H1 (cell line): ENCODE measurements at regions not wholly inside any gene's neighbourhood (a gene's known extent, or its start where the extent isn't known, plus 50 kb on each side); places are given as distances from the start of the nearest gene placed in this dataset.

Source experiments
- CTCF ChIA-PET: fragments of 300-600 bp; sonication (Branson Sonifier 250); formaldehyde crosslinking; loops from one replicate; lab custom pipeline; 2021; ENCODE audit not compliant: partially characterized antibody; lab: Charles Lee
- POLR2A ChIA-PET: fragments of 300-600 bp; sonication (Branson Sonifier 250); formaldehyde crosslinking; loops from one replicate; lab custom pipeline; 2021; ENCODE audit warnings: inconsistent platforms; ENCODE audit not compliant: partially characterized antibody; lab: Charles Lee
- DNase-seq, 2 experiments: peaks; one replicate each; pipeline versions ENCODE4 v3.0.0 to v3.0.0-alpha.2; 2010 to 2022; ENCODE audit warnings: low spot score in 2 of 2, low read depth in 1 of 2, mixed read lengths in 1 of 2
- FAIRE-seq: peaks from 2 replicates; lab custom pipeline; 2011; peaks lifted over from hg19 to GRCh38; lab: Jason Lieb, UNC
- H2AFZ ChIP-seq: 2 replicates; pipeline ENCODE4 v1.8.1; 2012; ENCODE audit warnings: low read length, inconsistent platforms
- H2AK5ac ChIP-seq: 2 replicates; pipeline ENCODE4 v1.6.1; 2013; ENCODE audit warnings: low read depth, low read length
- H2BK120ac ChIP-seq: replicated peaks from 2 replicates; pipeline ENCODE3; 2013; ENCODE audit warnings: low read depth, low read length, inconsistent platforms
- H2BK12ac ChIP-seq: 2 replicates; pipeline ENCODE4 v1.6.1; 2013; ENCODE audit warnings: low read depth, low read length
- H2BK15ac ChIP-seq: 2 replicates; pipeline ENCODE4 v1.6.1; 2013; ENCODE audit warnings: low read length
- H2BK20ac ChIP-seq: 2 replicates; pipeline ENCODE4 v1.6.1; 2013; ENCODE audit warnings: low read length
- H2BK5ac ChIP-seq: 2 replicates; pipeline ENCODE4 v1.6.1; 2013; ENCODE audit warnings: low read depth, low read length
- H3K14ac ChIP-seq: 2 replicates; pipeline ENCODE4 v1.6.1; 2013; ENCODE audit warnings: inconsistent platforms; ENCODE audit not compliant: insufficient read length
- H3K18ac ChIP-seq: 2 replicates; pipeline ENCODE4 v1.6.1; 2013; ENCODE audit warnings: low read length; ENCODE audit errors: extremely low read depth
- H3K23ac ChIP-seq: 2 replicates; pipeline ENCODE4 v1.6.1; 2013; ENCODE audit warnings: inconsistent platforms; ENCODE audit not compliant: insufficient read length
- H3K23me2 ChIP-seq: 2 replicates; pipeline ENCODE4 v1.6.1; 2013; ENCODE audit warnings: low read depth, low read length
- H3K27ac ChIP-seq: 2 replicates; pipeline ENCODE4 v1.6.1; 2011; ENCODE audit warnings: low read depth, low read length, inconsistent platforms
- H3K27me3 ChIP-seq, 4 experiments: replicated peaks in 1 of 4; 1 replicate in 1 of 4; 2 replicates in 3 of 4; pipeline versions ENCODE4 v1.6.1 to v1.8.1; 2011 to 2013; ENCODE audit warnings: low read length in 3 of 4, mild to moderate bottlenecking in 3 of 4, inconsistent platforms in 2 of 4, mixed read lengths in 2 of 4, moderate library complexity in 1 of 4; ENCODE audit not compliant: control insufficient read depth in 3 of 4, insufficient read depth in 3 of 4; ENCODE audit errors: extremely low read depth in 1 of 4
- H3K36me3 ChIP-seq, 4 experiments: 2 replicates each; pipeline versions ENCODE4 v1.6.1 to v1.8.1; 2011 to 2013; ENCODE audit warnings: mild to moderate bottlenecking in 4 of 4, low read length in 3 of 4, moderate library complexity in 2 of 4, control low read depth in 1 of 4, inconsistent platforms in 1 of 4; ENCODE audit not compliant: insufficient read depth in 4 of 4, control insufficient read depth in 2 of 4
- H3K4ac ChIP-seq: replicated peaks from 2 replicates; pipeline ENCODE3; 2013; ENCODE audit warnings: low read length, low read depth, mixed read lengths, inconsistent platforms; ENCODE audit not compliant: insufficient read length
- H3K4me1 ChIP-seq, 4 experiments: replicated peaks in 1 of 4; 1 replicate in 1 of 4; 2 replicates in 3 of 4; pipeline versions ENCODE4 v1.6.1 to v1.8.1; 2011 to 2013; ENCODE audit warnings: low read length in 3 of 4, inconsistent platforms in 2 of 4, mixed read lengths in 1 of 4; ENCODE audit not compliant: insufficient read depth in 4 of 4, control insufficient read depth in 3 of 4
- H3K4me2 ChIP-seq, 2 experiments: 2 replicates each; pipeline versions ENCODE4 v1.6.1 to v1.8.1; 2011 to 2013; ENCODE audit warnings: low read depth in 2 of 2, low read length in 2 of 2, control low read depth in 1 of 2, inconsistent platforms in 1 of 2, mild to moderate bottlenecking in 1 of 2; ENCODE audit not compliant: insufficient read depth in 1 of 2
- H3K4me3 ChIP-seq, 4 experiments: fragments of 200-600, 300-600 bp in 1 of 4; sonication (generic), shearing (Covaris generic), sonication (Bioruptor Twin) in 1 of 4; 2 replicates each; pipeline versions ENCODE4 v1.5.1 to v1.8.1; 2011 to 2016; ENCODE audit warnings: low read length in 4 of 4, low read depth in 3 of 4, control low read depth in 2 of 4, inconsistent platforms in 2 of 4, mild to moderate bottlenecking in 2 of 4, mixed read lengths in 1 of 4, moderate library complexity in 1 of 4; ENCODE audit not compliant: insufficient read depth in 2 of 4; ENCODE audit errors: extremely low read depth in 1 of 4
- H3K56ac ChIP-seq: replicated peaks from 2 replicates; pipeline ENCODE3; 2013; ENCODE audit warnings: low read depth, mild to moderate bottlenecking, mixed read lengths, low read length, inconsistent platforms; ENCODE audit not compliant: insufficient read length
- H3K79me1 ChIP-seq: 2 replicates; pipeline ENCODE4 v1.6.1; 2013; ENCODE audit warnings: low read depth, low read length, control low read depth
- H3K79me2 ChIP-seq, 2 experiments: 2 replicates each; pipeline versions ENCODE4 v1.6.1 to v1.8.1; 2012 to 2013; ENCODE audit warnings: low read length in 2 of 2, mild to moderate bottlenecking in 2 of 2, inconsistent platforms in 1 of 2; ENCODE audit not compliant: insufficient read depth in 2 of 2, control insufficient read depth in 1 of 2
- H3K9ac ChIP-seq, 4 experiments: replicated peaks in 1 of 4; 1 replicate in 1 of 4; 2 replicates in 3 of 4; pipeline versions ENCODE4 v1.6.1 to v1.8.1; 2011 to 2013; ENCODE audit warnings: low read depth in 3 of 4, low read length in 3 of 4, control low read depth in 2 of 4, mild to moderate bottlenecking in 2 of 4, moderate library complexity in 2 of 4, inconsistent platforms in 1 of 4; ENCODE audit errors: extremely low read depth in 1 of 4
- H3K9me3 ChIP-seq, 2 experiments: 2 replicates each; pipeline versions ENCODE4 v1.6.1 to v1.8.1; 2012 to 2013; ENCODE audit warnings: mild to moderate bottlenecking in 2 of 2, moderate library complexity in 2 of 2, control low read depth in 1 of 2, inconsistent platforms in 1 of 2, low read depth in 1 of 2, low read length in 1 of 2, mixed read lengths in 1 of 2; ENCODE audit not compliant: insufficient read depth in 2 of 2
- H4K20me1 ChIP-seq, 2 experiments: replicated peaks in 1 of 2; 2 replicates each; pipeline versions ENCODE3 to v1.8.1; 2011 to 2013; ENCODE audit warnings: inconsistent platforms in 2 of 2, low read length in 2 of 2, mild to moderate bottlenecking in 1 of 2; ENCODE audit not compliant: insufficient read depth in 2 of 2, control insufficient read depth in 1 of 2
- H4K5ac ChIP-seq: 2 replicates; pipeline ENCODE4 v1.6.1; 2013; ENCODE audit warnings: low read length, low read depth, mixed read lengths, inconsistent platforms; ENCODE audit not compliant: insufficient read length
- H4K8ac ChIP-seq: 2 replicates; pipeline ENCODE4 v1.8.0; 2013; ENCODE audit warnings: mild to moderate bottlenecking, moderate library complexity, low read length, inconsistent platforms; ENCODE audit not compliant: insufficient read depth; ENCODE audit errors: extremely low read depth
- H4K91ac ChIP-seq: replicated peaks from 2 replicates; pipeline ENCODE3; 2013; ENCODE audit warnings: low read length, mixed read lengths, inconsistent platforms; ENCODE audit not compliant: insufficient read length
- BCL11A ChIP-seq, 2 experiments: IDR thresholded peaks; one replicate each; pipeline ENCODE4 v1.6.1; 2011; ENCODE audit warnings: low read depth in 2 of 2, low read length in 2 of 2, mild to moderate bottlenecking in 2 of 2
- CTCF ChIP-seq, 3 experiments: IDR thresholded peaks; 1 replicate in 2 of 3; 2 replicates in 1 of 3; pipeline versions ENCODE4 v1.5.1 to v1.6.1; 2011; ENCODE audit warnings: low read length in 3 of 3, mild to moderate bottlenecking in 3 of 3, inconsistent platforms in 2 of 3, low read depth in 1 of 3, moderate library complexity in 1 of 3; ENCODE audit not compliant: insufficient read depth in 1 of 3; ENCODE audit errors: control extremely low read depth in 1 of 3
- EZH2 ChIP-seq: fragments of 200-600 bp; sonication (generic); IDR thresholded peaks from 2 replicates; pipeline ENCODE4 v1.7.1; 2012; ENCODE audit warnings: low read depth, mild to moderate bottlenecking, moderate library complexity, low read length, inconsistent platforms; ENCODE audit not compliant: severe bottlenecking
- FOSL1 ChIP-seq: IDR thresholded peaks from 2 replicates; pipeline ENCODE4 v1.6.1; 2011; ENCODE audit warnings: mild to moderate bottlenecking, low read depth, low read length, moderate library complexity; ENCODE audit not compliant: insufficient read depth
- HDAC2 ChIP-seq, 2 experiments: fragments of 300-600 bp in 1 of 2; sonication (generic) in 1 of 2; IDR thresholded peaks; 2 replicates each; pipeline ENCODE4 v1.6.1; 2011 to 2012; ENCODE audit warnings: low read depth in 2 of 2, low read length in 2 of 2, mild to moderate bottlenecking in 2 of 2, moderate library complexity in 2 of 2, borderline replicate concordance in 1 of 2, inconsistent platforms in 1 of 2
- RXRA ChIP-seq: IDR thresholded peaks from 2 replicates; pipeline ENCODE4 v1.6.1; 2011; ENCODE audit warnings: low read depth, mild to moderate bottlenecking, low read length, moderate library complexity; ENCODE audit not compliant: insufficient read depth
- SIRT6 ChIP-seq: IDR thresholded peaks from one replicate; pipeline ENCODE4 v1.7.1; 2012; ENCODE audit warnings: low read length, inconsistent platforms
- SP2 ChIP-seq: IDR thresholded peaks from 2 replicates; pipeline ENCODE4 v1.6.1; 2012; ENCODE audit warnings: mild to moderate bottlenecking, low read length, inconsistent platforms
- TAF1 ChIP-seq: IDR thresholded peaks from 2 replicates; pipeline ENCODE4 v1.6.1; 2011; ENCODE audit warnings: mild to moderate bottlenecking, low read depth, low read length
- WGBS, 2 experiments: shearing (Covaris generic) in 1 of 2; methylation state at CpG; one replicate each; pipeline versions ENCODE4 v1.1.6 to v1.1.7; 2013 to 2015; ENCODE audit warnings: low lambda C conversion rate in 2 of 2, mixed read lengths in 2 of 2, inconsistent platforms in 1 of 2, low coverage in 1 of 2, missing lambda C conversion rate in 1 of 2; ENCODE audit not compliant: insufficient replicate concordance in 2 of 2, insufficient coverage in 1 of 2, insufficient read length in 1 of 2; ENCODE audit errors: extremely low coverage in 1 of 2, missing lambda C conversion rate in 1 of 2; 5-methylcytosine and 5-hydroxymethylcytosine counted together
- TF ChIP-seq, protein P1 (sequence below): IDR thresholded peaks from 2 replicates; pipeline ENCODE4 v1.6.1; 2012; ENCODE audit warnings: low read length, inconsistent platforms

- CTCF ChIA-PET, result interaction anchor here (0.7 kb wide), 1 partner anchor 10 kb away, joined by 3 read pairs; no protein-coding TSS in a partner anchor
- Histone ChIP-seq H4K8ac (no peak overlapping the region), H3K27ac (no peak overlapping the region)
- TF ChIP-seq TAF1 (no peak), SIRT6 (no peak), FOSL1 (no peak), SP2 (no peak), CTCF (IDR thresholded peaks at IDR 0.05; ENCODE audit: control extremely low read depth in 1 of 3, insufficient read depth in 1 of 3, low read depth in 1 of 3, low read length in 3 of 3) (no peak), BCL11A (IDR thresholded peaks at IDR 0.05; ENCODE audit: low read depth in 2 of 2, low read length in 2 of 2) (no peak), EZH2 (no peak), HDAC2 (IDR thresholded peaks at IDR 0.05; ENCODE audit: borderline replicate concordance in 1 of 2, low read depth in 2 of 2, low read length in 2 of 2) (no peak), RXRA (no peak)
- TF ChIP-seq, protein P1, sequence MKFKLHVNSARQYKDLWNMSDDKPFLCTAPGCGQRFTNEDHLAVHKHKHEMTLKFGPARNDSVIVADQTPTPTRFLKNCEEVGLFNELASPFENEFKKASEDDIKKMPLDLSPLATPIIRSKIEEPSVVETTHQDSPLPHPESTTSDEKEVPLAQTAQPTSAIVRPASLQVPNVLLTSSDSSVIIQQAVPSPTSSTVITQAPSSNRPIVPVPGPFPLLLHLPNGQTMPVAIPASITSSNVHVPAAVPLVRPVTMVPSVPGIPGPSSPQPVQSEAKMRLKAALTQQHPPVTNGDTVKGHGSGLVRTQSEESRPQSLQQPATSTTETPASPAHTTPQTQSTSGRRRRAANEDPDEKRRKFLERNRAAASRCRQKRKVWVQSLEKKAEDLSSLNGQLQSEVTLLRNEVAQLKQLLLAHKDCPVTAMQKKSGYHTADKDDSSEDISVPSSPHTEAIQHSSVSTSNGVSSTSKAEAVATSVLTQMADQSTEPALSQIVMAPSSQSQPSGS, result no peak
These were observed 84.9 kb upstream of the NAA20 start for GRCh38 chr20:19932170-19932667.

More at GRCh38 chr20:19932170-19932667, 84.9 kb upstream of the NAA20 start:
- H4K20me1 ChIP-seq, result no peaks in the 10 kb centered on the region
- H2BK15ac ChIP-seq, result no peak overlapping the region
- H3K56ac ChIP-seq, result no peak overlapping the region
- H3K4me3 ChIP-seq, result no peak overlapping the region
- H3K9me3 ChIP-seq, result no peaks in the 10 kb centered on the region
- no peaks in the 10 kb centered on the region for H3K36me3 ChIP-seq
- H3K23ac ChIP-seq, result no peak overlapping the region
- H3K4me2 ChIP-seq, result no peak overlapping the region
- H2BK12ac ChIP-seq, result no peak overlapping the region
- FAIRE-seq (no peak), DNase-seq (no peak)
- H3K18ac ChIP-seq, result no peak overlapping the region
- H3K27me3 ChIP-seq, result no peaks in the 10 kb centered on the region
- POLR2A ChIA-PET, result no interaction called here
- no peaks in the 10 kb centered on the region for H3K79me2 ChIP-seq
- H3K4ac ChIP-seq, result no peak overlapping the region
- H2AK5ac ChIP-seq, result no peak overlapping the region
- H4K5ac ChIP-seq, result no peak overlapping the region
- H4K91ac ChIP-seq, result no peak overlapping the region
- H3K79me1 ChIP-seq, result no peaks in the 10 kb centered on the region
- peaks cover 0 to 11% (median 2%) of the 10 kb centered on the region in 4 experiments; a peak in 5 of 7 replicates for H3K4me1 ChIP-seq
- no peak overlapping the region for H2BK5ac ChIP-seq
- H2BK20ac ChIP-seq, result no peak overlapping the region
- H3K14ac ChIP-seq, result no peak overlapping the region
- WGBS, 2 experiments, result 89% methylated on average over 9 of the region's 9 CpGs; no CpG with 5 or more reads in 1 of the 2 experiments
- H2BK120ac ChIP-seq, result no peak overlapping the region
- no peak overlapping the region for H2AFZ ChIP-seq
- H3K9ac ChIP-seq, result no peak overlapping the region
- no peaks in the 10 kb centered on the region for H3K23me2 ChIP-seq
